ENCODE measurements at regions not wholly inside any gene's neighbourhood (a gene's known extent, or its start where the extent isn't known, plus 50 kb on each side); places are given as distances from the start of the nearest gene placed in this dataset.

DNA sequence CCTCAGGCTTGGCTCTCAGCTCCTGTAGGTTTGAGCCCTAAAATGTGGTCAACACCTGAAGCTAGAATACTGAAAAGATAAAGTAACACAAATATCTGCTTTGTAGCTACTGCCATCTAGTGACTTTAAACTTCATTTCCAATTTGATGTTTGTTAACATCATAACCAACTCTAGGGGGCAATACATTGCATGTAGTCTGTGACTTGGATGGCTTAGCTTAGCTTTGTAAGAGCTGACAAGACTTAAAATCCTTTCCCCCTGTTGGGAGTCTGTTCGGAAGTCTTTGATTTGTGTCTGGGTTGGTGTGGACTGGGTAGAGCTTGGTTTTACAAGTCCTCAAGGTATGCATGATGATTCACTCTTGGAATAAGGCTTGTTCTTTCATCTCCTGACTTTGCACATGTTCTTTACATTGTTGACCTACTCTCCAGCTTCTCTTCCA is 51.7 kb downstream of the SCN11A start:
- FAIRE-seq (peak; percentile 82), DNase-seq (ENCODE audit: low read depth, low spot score) (peak; percentile 70)
- Histone ChIP-seq H3K4me1 (ENCODE audit: control insufficient read depth, extremely low read depth, insufficient read depth, low read length) (no peaks in the 10 kb centered on the region), H3K9me1 (replicated peaks; ENCODE audit: control insufficient read depth, extremely low read depth, insufficient read depth, low read length) (no peaks in the 10 kb centered on the region), H3K79me2 (ENCODE audit: control insufficient read depth, insufficient read depth, low read length) (no peaks in the 10 kb centered on the region), H2AFZ (ENCODE audit: low read depth, low read length) (no peak overlapping the region), H3K27ac (ENCODE audit: insufficient read depth, low read depth, low read length) (no peak overlapping the region), H3K27me3 (ENCODE audit: control insufficient read depth in 2 of 2, insufficient read depth in 2 of 2, low read length in 2 of 2) (no peaks in the 10 kb centered on the region), H3K9me3 (replicated peaks; ENCODE audit: control insufficient read depth, insufficient read depth, low read length) (no peaks in the 10 kb centered on the region), H3K4me2 (ENCODE audit: insufficient read depth, low read length) (no peak overlapping the region), H3K4me3 (replicated peaks in 1 of 3; ENCODE audit: insufficient read depth in 1 of 3, low read depth in 1 of 3, low read length in 3 of 3) (no peak overlapping the region), H4K20me1 (replicated peaks; ENCODE audit: control insufficient read depth, extremely low read depth, insufficient read depth, low read length) (no peaks in the 10 kb centered on the region), H3K36me3 (ENCODE audit: control insufficient read depth in 2 of 2, extremely low read depth in 1 of 2, insufficient read depth in 2 of 2, low read length in 2 of 2) (no peaks in the 10 kb centered on the region), H3K9ac (replicated peaks; ENCODE audit: extremely low read depth, insufficient read depth, low read length) (no peak overlapping the region)
- intact Hi-C loops (cut with micrococcal nuclease) = loop anchor here (1.0 to 5.0 kb wide), 6 partner anchors 98 to 504 kb away; partner anchors contain the start of gene EXOG
- TF ChIP-seq, protein P1, sequence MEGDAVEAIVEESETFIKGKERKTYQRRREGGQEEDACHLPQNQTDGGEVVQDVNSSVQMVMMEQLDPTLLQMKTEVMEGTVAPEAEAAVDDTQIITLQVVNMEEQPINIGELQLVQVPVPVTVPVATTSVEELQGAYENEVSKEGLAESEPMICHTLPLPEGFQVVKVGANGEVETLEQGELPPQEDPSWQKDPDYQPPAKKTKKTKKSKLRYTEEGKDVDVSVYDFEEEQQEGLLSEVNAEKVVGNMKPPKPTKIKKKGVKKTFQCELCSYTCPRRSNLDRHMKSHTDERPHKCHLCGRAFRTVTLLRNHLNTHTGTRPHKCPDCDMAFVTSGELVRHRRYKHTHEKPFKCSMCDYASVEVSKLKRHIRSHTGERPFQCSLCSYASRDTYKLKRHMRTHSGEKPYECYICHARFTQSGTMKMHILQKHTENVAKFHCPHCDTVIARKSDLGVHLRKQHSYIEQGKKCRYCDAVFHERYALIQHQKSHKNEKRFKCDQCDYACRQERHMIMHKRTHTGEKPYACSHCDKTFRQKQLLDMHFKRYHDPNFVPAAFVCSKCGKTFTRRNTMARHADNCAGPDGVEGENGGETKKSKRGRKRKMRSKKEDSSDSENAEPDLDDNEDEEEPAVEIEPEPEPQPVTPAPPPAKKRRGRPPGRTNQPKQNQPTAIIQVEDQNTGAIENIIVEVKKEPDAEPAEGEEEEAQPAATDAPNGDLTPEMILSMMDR (IDR thresholded peaks at IDR 0.05; ENCODE audit: extremely low read depth in 1 of 2, insufficient read depth in 1 of 2, low read depth in 1 of 2, low read length in 2 of 2) = peak; percentile 62 to 71
- no peak for TF ChIP-seq GATA2 (IDR thresholded peaks at IDR 0.05; ENCODE audit: insufficient read depth, insufficient read length, low read depth, low read length)
- no TSS peak for BruUV-seq (replicated peaks)
- ChIA-PET CTCF (interaction anchor here (0.6 to 2.6 kb wide), 62 partner anchors 9 to 653 kb away, joined by 3 to 25 read pairs (median 4); partner anchors contain the start of genes EXOG, SCN5A and XYLB), POLR2A (no interaction called here)
- dilution Hi-C loops (cut with MboI; ENCODE audit: extremely low pct_ligation_motif_present, low sequenced_read_pairs) = no loop called here

DNA sequence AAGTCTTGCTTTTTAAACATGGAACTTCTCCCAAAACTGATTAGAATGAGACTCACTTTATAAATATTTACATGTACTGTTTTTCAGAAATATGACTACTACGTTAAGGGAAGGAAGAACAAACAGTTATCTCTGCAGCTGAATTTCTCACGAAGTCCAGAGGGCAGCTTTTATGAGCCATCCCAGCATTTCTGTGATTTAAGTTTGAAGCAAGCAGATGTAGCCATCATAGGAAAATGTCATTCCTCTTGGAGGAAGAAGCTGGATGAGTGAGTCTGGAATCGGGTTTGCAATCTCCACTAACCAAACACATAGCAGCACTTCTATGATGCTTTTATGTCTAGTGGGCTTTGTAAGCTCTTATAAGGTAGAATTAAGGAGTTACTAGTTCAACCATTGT is 53.7 kb downstream of the SCN11A start:
- H3K9me1 ChIP-seq (replicated peaks; ENCODE audit: control insufficient read depth, extremely low read depth, insufficient read depth, low read length) = no peaks in the 10 kb centered on the region
- ChIA-PET CTCF (interaction anchor here (1.0 to 2.6 kb wide), 4 partner anchors 14 to 477 kb away, joined by 3 to 18 read pairs (median 8); no protein-coding TSS in a partner anchor), POLR2A (no interaction called here)
- no peaks in the 10 kb centered on the region for H4K20me1 ChIP-seq (replicated peaks; ENCODE audit: control insufficient read depth, extremely low read depth, insufficient read depth, low read length)
- no peak overlapping the region for H2AFZ ChIP-seq (ENCODE audit: low read depth, low read length)
- BruUV-seq (replicated peaks) = no TSS peak
- intact Hi-C loops (cut with micrococcal nuclease) = no loop called here
- H3K27ac ChIP-seq (ENCODE audit: insufficient read depth, low read depth, low read length) = no peak overlapping the region
- H3K36me3 ChIP-seq (ENCODE audit: control insufficient read depth in 2 of 2, extremely low read depth in 1 of 2, insufficient read depth in 2 of 2, low read length in 2 of 2) = no peaks in the 10 kb centered on the region
- H3K9ac ChIP-seq (replicated peaks; ENCODE audit: extremely low read depth, insufficient read depth, low read length) = no peak overlapping the region
- TF ChIP-seq POLR2AphosphoS5 (IDR thresholded peaks at IDR 0.05; ENCODE audit: insufficient read depth, low read depth, low read length) (no peak), MYC (IDR thresholded peaks at IDR 0.05; ENCODE audit: low read depth, low read length) (no peak), POLR2A (IDR thresholded peaks at IDR 0.05; ENCODE audit: low read depth, low read length) (no peak), JUN (IDR thresholded peaks at IDR 0.05; ENCODE audit: borderline replicate concordance, insufficient read depth, insufficient read length, low read depth) (no peak), FOS (IDR thresholded peaks at IDR 0.05; ENCODE audit: borderline replicate concordance, insufficient read depth, low read length) (no peak), EZH2 (IDR thresholded peaks at IDR 0.05; ENCODE audit: borderline replicate concordance, low read depth, low read length, severe bottlenecking) (no peak), GATA2 (IDR thresholded peaks at IDR 0.05; ENCODE audit: insufficient read depth, insufficient read length, low read depth, low read length) (no peak)
- TF ChIP-seq, protein P1 (IDR thresholded peaks at IDR 0.05; ENCODE audit: extremely low read depth in 1 of 2, insufficient read depth in 1 of 2, low read depth in 1 of 2, low read length in 2 of 2) = no peak
- TF ChIP-seq, protein P2, sequence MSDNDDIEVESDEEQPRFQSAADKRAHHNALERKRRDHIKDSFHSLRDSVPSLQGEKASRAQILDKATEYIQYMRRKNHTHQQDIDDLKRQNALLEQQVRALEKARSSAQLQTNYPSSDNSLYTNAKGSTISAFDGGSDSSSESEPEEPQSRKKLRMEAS (IDR thresholded peaks at IDR 0.05; ENCODE audit: insufficient read depth, insufficient read length) = no peak
- DNase-seq (ENCODE audit: low read depth, low spot score) = no peak
- dilution Hi-C loops (cut with MboI; ENCODE audit: extremely low pct_ligation_motif_present, low sequenced_read_pairs) = no loop called here
- FAIRE-seq = no peak
- H3K27me3 ChIP-seq (ENCODE audit: control insufficient read depth in 2 of 2, insufficient read depth in 2 of 2, low read length in 2 of 2) = no peaks in the 10 kb centered on the region
- no peaks in the 10 kb centered on the region for H3K4me1 ChIP-seq (ENCODE audit: control insufficient read depth, extremely low read depth, insufficient read depth, low read length)
- H3K4me3 ChIP-seq (replicated peaks in 1 of 3; ENCODE audit: insufficient read depth in 1 of 3, low read depth in 1 of 3, low read length in 3 of 3) = no peak overlapping the region
- H3K4me2 ChIP-seq (ENCODE audit: insufficient read depth, low read length) = no peak overlapping the region
- no peaks in the 10 kb centered on the region for H3K79me2 ChIP-seq (ENCODE audit: control insufficient read depth, insufficient read depth, low read length)
- no peaks in the 10 kb centered on the region for H3K9me3 ChIP-seq (replicated peaks; ENCODE audit: control insufficient read depth, insufficient read depth, low read length)
